Body of pancreas (tissue), 4 donors: ENCODE measurements at regions not wholly inside any gene's neighbourhood (a gene's known extent, or its start where the extent isn't known, plus 50 kb on each side); places are given as distances from the start of the nearest gene placed in this dataset.

Source experiments
- POLR2A ChIP-seq, 3 donors: fragments of 450-650 bp; IDR thresholded peaks; one replicate each; pipeline ENCODE4 v1.6.1; 2016; ENCODE audit warnings: antibody characterized with exemption in 3 of 3, mild to moderate bottlenecking in 2 of 3
- TF ChIP-seq, protein P1 (sequence below), 7 experiments: fragments of 450-650 bp in 4 of 7; fragments of 200-600 bp in 3 of 7; sonication (generic) in 3 of 7; IDR thresholded peaks; one replicate each; pipeline ENCODE4 v1.5.1; 2016 to 2019; ENCODE audit warnings: antibody characterized with exemption in 7 of 7

GRCh38 chrX:118215346-118215745 lies 98.7 kb upstream of the KLHL13 start:
- TF ChIP-seq, protein P1, sequence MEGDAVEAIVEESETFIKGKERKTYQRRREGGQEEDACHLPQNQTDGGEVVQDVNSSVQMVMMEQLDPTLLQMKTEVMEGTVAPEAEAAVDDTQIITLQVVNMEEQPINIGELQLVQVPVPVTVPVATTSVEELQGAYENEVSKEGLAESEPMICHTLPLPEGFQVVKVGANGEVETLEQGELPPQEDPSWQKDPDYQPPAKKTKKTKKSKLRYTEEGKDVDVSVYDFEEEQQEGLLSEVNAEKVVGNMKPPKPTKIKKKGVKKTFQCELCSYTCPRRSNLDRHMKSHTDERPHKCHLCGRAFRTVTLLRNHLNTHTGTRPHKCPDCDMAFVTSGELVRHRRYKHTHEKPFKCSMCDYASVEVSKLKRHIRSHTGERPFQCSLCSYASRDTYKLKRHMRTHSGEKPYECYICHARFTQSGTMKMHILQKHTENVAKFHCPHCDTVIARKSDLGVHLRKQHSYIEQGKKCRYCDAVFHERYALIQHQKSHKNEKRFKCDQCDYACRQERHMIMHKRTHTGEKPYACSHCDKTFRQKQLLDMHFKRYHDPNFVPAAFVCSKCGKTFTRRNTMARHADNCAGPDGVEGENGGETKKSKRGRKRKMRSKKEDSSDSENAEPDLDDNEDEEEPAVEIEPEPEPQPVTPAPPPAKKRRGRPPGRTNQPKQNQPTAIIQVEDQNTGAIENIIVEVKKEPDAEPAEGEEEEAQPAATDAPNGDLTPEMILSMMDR (IDR thresholded peaks at IDR 0.05) = no peak
- TF ChIP-seq POLR2A (IDR thresholded peaks at IDR 0.05) = no peak
